HCT116 (cell line): ENCODE measurements at regions not wholly inside any gene's neighbourhood (a gene's known extent, or its start where the extent isn't known, plus 50 kb on each side); places are given as distances from the start of the nearest gene placed in this dataset.

Experiments used
- ATAC-seq: fragments of 200-7000 bp; cut with Tn5 transposase; 2 replicates; pipeline ENCODE4 v1.9.1; 2020; ENCODE audit warnings: mild to moderate bottlenecking, moderate library complexity
- BruUV-seq: library from RNA; stranded (reverse); fragments of 400-500 nt; replicated peaks from 2 replicates; lab custom pipeline; 2021; lab: Mats Ljungman, UMichigan
- CTCF ChIA-PET: fragments of 300-600 bp; sonication (Branson Sonifier 250); formaldehyde crosslinking; loops from one replicate; lab custom pipeline; 2021; ENCODE audit warnings: antibody characterized with exemption; lab: Charles Lee
- POLR2A ChIA-PET: fragments of 300-600, 350-600 bp; sonication (Branson Sonifier 250); formaldehyde crosslinking; loops from one replicate; lab custom pipeline; 2021; ENCODE audit warnings: antibody characterized with exemption; lab: Charles Lee
- RAD21 ChIA-PET, 2 experiments: fragments of 300-600 bp; sonication (Branson Sonifier 250); formaldehyde crosslinking; loops; one replicate each; lab custom pipeline; 2023; ENCODE audit warnings: low total read pairs in 2 of 2; ENCODE audit not compliant: uncharacterized antibody in 2 of 2, unreplicated experiment in 2 of 2, low non-redundant PET in 1 of 2; lab: Charles Lee
- DNase-seq: peaks from one replicate; pipeline ENCODE4 v3.0.0-alpha.2; 2010; ENCODE audit warnings: low read depth, low spot score
- H2AFZ ChIP-seq: fragments of 200-600 bp; shearing (Covaris generic), sonication (generic); 2 replicates; pipeline ENCODE4 v1.6.1; 2017; ENCODE audit warnings: low read depth, mixed run types, mixed read lengths, antibody characterized with exemption, low read length; ENCODE audit not compliant: poor library complexity, severe bottlenecking
- H3K27ac ChIP-seq: 2 replicates; pipeline ENCODE4 v1.5.1; 2012; ENCODE audit warnings: low read depth, low read length
- H3K27me3 ChIP-seq: fragments of 200-600 bp; sonication (generic); 2 replicates; pipeline ENCODE4 v1.6.1; 2016; ENCODE audit warnings: mixed run types, low read length, mixed read lengths; ENCODE audit not compliant: insufficient read depth
- H3K36me3 ChIP-seq, 2 experiments: fragments of 200-500 bp in 1 of 2; fragments of 200-600 bp in 1 of 2; sonication (Bioruptor generic) in 1 of 2; sonication (generic) in 1 of 2; 2 replicates each; pipeline versions ENCODE4 v1.5.1 to v1.6.1; 2014 to 2016; ENCODE audit warnings: low read length in 2 of 2, inconsistent platforms in 1 of 2, mixed read lengths in 1 of 2, mixed run types in 1 of 2; ENCODE audit not compliant: insufficient read depth in 2 of 2, control insufficient read depth in 1 of 2
- H3K4me1 ChIP-seq, 2 experiments: fragments of 200-600 bp in 1 of 2; sonication (generic) in 1 of 2; 2 replicates each; pipeline versions ENCODE4 v1.5.1 to v1.6.1; 2012 to 2017; ENCODE audit warnings: low read length in 2 of 2, inconsistent platforms in 1 of 2, mild to moderate bottlenecking in 1 of 2, mixed read lengths in 1 of 2, mixed run types in 1 of 2, moderate library complexity in 1 of 2; ENCODE audit not compliant: insufficient read depth in 2 of 2, control insufficient read depth in 1 of 2
- H3K4me2 ChIP-seq: fragments of 200-600 bp; sonication (generic); 2 replicates; pipeline ENCODE4 v1.6.1; 2017; ENCODE audit warnings: mixed run types, low read length, mixed read lengths
- H3K4me3 ChIP-seq, 2 experiments: fragments of 200-600 bp in 1 of 2; sonication (generic) in 1 of 2; replicated peaks in 1 of 2; 2 replicates each; pipeline ENCODE4 v1.5.1; 2011 to 2016; ENCODE audit warnings: low read length in 2 of 2, control low read depth in 1 of 2, low read depth in 1 of 2, mild to moderate bottlenecking in 1 of 2, mixed read lengths in 1 of 2, mixed run types in 1 of 2
- H3K79me2 ChIP-seq: fragments of 200-600 bp; sonication (generic); 2 replicates; pipeline ENCODE4 v1.6.1; 2017; ENCODE audit warnings: mild to moderate bottlenecking, mixed run types, low read length, moderate library complexity, mixed read lengths; ENCODE audit not compliant: insufficient read depth
- H3K9ac ChIP-seq: fragments of 200-600 bp; sonication (generic); 2 replicates; pipeline ENCODE4 v1.6.1; 2016; ENCODE audit warnings: low read length, mixed read lengths
- H3K9me2 ChIP-seq: fragments of 200-600 bp; sonication (generic), shearing (Covaris generic); 2 replicates; pipeline ENCODE4 v1.6.1; 2017; ENCODE audit warnings: mixed run types, mild to moderate bottlenecking, moderate library complexity; ENCODE audit not compliant: insufficient read depth
- H3K9me3 ChIP-seq, 2 experiments: fragments of 200-500 bp in 1 of 2; fragments of 200-600 bp in 1 of 2; sonication (Bioruptor generic) in 1 of 2; sonication (generic) in 1 of 2; 2 replicates each; pipeline ENCODE4 v1.6.1; 2014 to 2017; ENCODE audit warnings: low read length in 2 of 2, mixed read lengths in 2 of 2, inconsistent platforms in 1 of 2, low read depth in 1 of 2, mild to moderate bottlenecking in 1 of 2, mixed run types in 1 of 2, moderate library complexity in 1 of 2; ENCODE audit not compliant: control insufficient read depth in 1 of 2, insufficient read depth in 1 of 2
- H4K20me1 ChIP-seq: fragments of 200-600 bp; sonication (generic), shearing (Covaris generic); 2 replicates; pipeline ENCODE4 v1.6.1; 2017; ENCODE audit warnings: mixed run types, mild to moderate bottlenecking, moderate library complexity; ENCODE audit not compliant: insufficient read depth
- ATF3 ChIP-seq: IDR thresholded peaks from 2 replicates; pipeline ENCODE4 v1.6.1; 2012
- CBX3 ChIP-seq: IDR thresholded peaks from 2 replicates; pipeline ENCODE4 v1.6.1; 2012; ENCODE audit warnings: low read depth
- CEBPB ChIP-seq: IDR thresholded peaks from 2 replicates; pipeline ENCODE4 v1.6.1; 2012; ENCODE audit warnings: low read depth
- CTCF ChIP-seq, 3 experiments: fragments of 200-600 bp in 1 of 3; sonication (generic) in 1 of 3; IDR thresholded peaks in 2 of 3; conservative IDR thresholded peaks in 1 of 3; 2 replicates each; pipeline ENCODE4 v1.5.1; 2012 to 2017; ENCODE audit warnings: low read depth in 2 of 3, low read length in 2 of 3, antibody characterized with exemption in 1 of 3, borderline replicate concordance in 1 of 3, control low read depth in 1 of 3, mild to moderate bottlenecking in 1 of 3, mixed read lengths in 1 of 3, mixed run types in 1 of 3, moderate library complexity in 1 of 3; ENCODE audit not compliant: insufficient read depth in 1 of 3
- ELF1 ChIP-seq: IDR thresholded peaks from 2 replicates; pipeline ENCODE4 v1.6.1; 2012; ENCODE audit warnings: low read depth, borderline replicate concordance
- EZH2phosphoT487 ChIP-seq: fragments of 200-600 bp; IDR thresholded peaks from 2 replicates; pipeline ENCODE4 v1.6.1; 2018; ENCODE audit warnings: antibody characterized with exemption, borderline replicate concordance
- FOSL1 ChIP-seq: IDR thresholded peaks from 2 replicates; pipeline ENCODE4 v1.6.1; 2012; ENCODE audit warnings: low read depth
- JUND ChIP-seq: IDR thresholded peaks from 2 replicates; pipeline ENCODE4 v1.6.1; 2012
- POLR2A ChIP-seq: IDR thresholded peaks from 2 replicates; pipeline ENCODE4 v1.7.0; 2011; ENCODE audit warnings: borderline replicate concordance; ENCODE audit not compliant: insufficient read depth, insufficient read length; ENCODE audit errors: extremely low read depth
- SIN3A ChIP-seq: IDR thresholded peaks from 2 replicates; pipeline ENCODE4 v1.6.1; 2012; ENCODE audit warnings: low read depth
- SRF ChIP-seq: IDR thresholded peaks from 2 replicates; pipeline ENCODE4 v1.6.1; 2012; ENCODE audit warnings: low read depth
- TCF7L2 ChIP-seq: IDR thresholded peaks from 2 replicates; pipeline ENCODE4 v1.7.0; 2011; ENCODE audit warnings: borderline replicate concordance, inconsistent platforms; ENCODE audit not compliant: insufficient read depth, insufficient read length; ENCODE audit errors: extremely low read depth
- YY1 ChIP-seq: IDR thresholded peaks from 2 replicates; pipeline ENCODE4 v1.6.1; 2011; ENCODE audit warnings: low read length, low read depth, moderate library complexity, mild to moderate bottlenecking; ENCODE audit not compliant: insufficient replicate concordance; ENCODE audit errors: extremely low read depth
- ZNF274 ChIP-seq: fragments of 200-500 bp; sonication (Bioruptor generic); IDR thresholded peaks from 2 replicates; pipeline ENCODE4 v1.6.1; 2014; ENCODE audit warnings: mild to moderate bottlenecking, low read depth, low read length, inconsistent platforms
- intact Hi-C: fragments of 100-400 bp; cut with micrococcal nuclease; formaldehyde crosslinking; loops from 2 replicates; pipeline ENCODE4 v1.10.0; 2022
- TF ChIP-seq, protein P1 (sequence below): IDR thresholded peaks from 2 replicates; pipeline ENCODE4 v1.6.1; 2012

- no peak for TF ChIP-seq EZH2phosphoT487
Measured at GRCh38 chr6:71080133-71080532, 123.3 kb upstream of the B3GAT2 start (continued).

GRCh38 chr6:71080826-71081225 lies 124.0 kb upstream of the B3GAT2 start:
- no peak for ATAC-seq
- H3K79me2 ChIP-seq, result no peaks in the 10 kb centered on the region
- H3K4me1 ChIP-seq, result no peaks in the 10 kb centered on the region
- intact Hi-C loops, result no loop called here
- POLR2A ChIA-PET, result no interaction called here
- H3K9ac ChIP-seq, result no peak overlapping the region
- CTCF ChIA-PET, result no interaction called here
- H3K4me2 ChIP-seq, result no peak overlapping the region
- H3K27me3 ChIP-seq, result no peaks in the 10 kb centered on the region
- no TSS peak for BruUV-seq
- DNase-seq, result no peak
- RAD21 ChIA-PET, result no interaction called here
- no peak overlapping the region for H3K4me3 ChIP-seq
- no peaks in the 10 kb centered on the region for H4K20me1 ChIP-seq
- H3K36me3 ChIP-seq, result no peaks in the 10 kb centered on the region
- TF ChIP-seq TCF7L2 (no peak), SIN3A (no peak), YY1 (no peak), ATF3 (no peak), JUND (no peak), SRF (no peak), ZNF274 (no peak), EZH2phosphoT487 (no peak), FOSL1 (no peak), CEBPB (no peak), CBX3 (no peak), CTCF (IDR thresholded peaks at IDR 0.05 in 2 of 3, conservative IDR thresholded peaks at IDR 0.05 in 1 of 3; ENCODE audit: borderline replicate concordance in 1 of 3, insufficient read depth in 1 of 3, low read depth in 2 of 3, low read length in 2 of 3) (no peak), ELF1 (no peak), POLR2A (no peak)
- TF ChIP-seq, protein P1, sequence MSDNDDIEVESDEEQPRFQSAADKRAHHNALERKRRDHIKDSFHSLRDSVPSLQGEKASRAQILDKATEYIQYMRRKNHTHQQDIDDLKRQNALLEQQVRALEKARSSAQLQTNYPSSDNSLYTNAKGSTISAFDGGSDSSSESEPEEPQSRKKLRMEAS, result no peak
- no peak overlapping the region for H2AFZ ChIP-seq
- no peak overlapping the region for H3K27ac ChIP-seq
- H3K9me3 ChIP-seq, result no peaks in the 10 kb centered on the region
- no peaks in the 10 kb centered on the region for H3K9me2 ChIP-seq
